ENCODE measurements at regions not wholly inside any gene's neighbourhood (a gene's known extent, or its start where the extent isn't known, plus 50 kb on each side); places are given as distances from the start of the nearest gene placed in this dataset.
"Not testable (repeated sequence)": the region's sequence is repeated elsewhere in the genome, so short reads cannot be mapped to it uniquely, and the experiment has no call there.

GRCh38 chr13:60214213-60215055 lies 50.7 kb upstream of the DIAPH3 start:
- DNase-seq, result peak; percentile 55

GRCh38 chr13:60220072-60220471 lies 56.3 kb upstream of the DIAPH3 start:
- no peak for DNase-seq

GRCh38 chr13:60221581-60221980 lies 57.9 kb upstream of the DIAPH3 start:
- DNase-seq, result no peak

- peak; percentile 30 for DNase-seq
These were observed 62.8 kb upstream of the DIAPH3 start for GRCh38 chr13:60226507-60226906.

GRCh38 chr13:60227158-60227557 lies 63.4 kb upstream of the DIAPH3 start:
- DNase-seq, result no peak

GRCh38 chr13:60229708-60230272 lies 66.1 kb upstream of the DIAPH3 start:
- DNase-seq, result peak; percentile 4

- DNase-seq, result peak; percentile 36
These were observed 66.9 kb upstream of the DIAPH3 start for GRCh38 chr13:60230593-60230992.

GRCh38 chr13:60242043-60242595 lies 78.4 kb upstream of the DIAPH3 start:
- DNase-seq, result no peak

- DNase-seq, result no peak
These were observed 80.7 kb upstream of the DIAPH3 start for GRCh38 chr13:60244381-60244780.

- DNase-seq, result not testable (repeated sequence)
These were observed 87.7 kb upstream of the DIAPH3 start for GRCh38 chr13:60251419-60251818.

GRCh38 chr13:60258349-60258748 lies 94.6 kb upstream of the DIAPH3 start:
- no peak for DNase-seq

GRCh38 chr13:60260440-60260839 lies 96.7 kb upstream of the DIAPH3 start:
- DNase-seq, result no peak

- no peak for DNase-seq
These were observed 98.0 kb upstream of the DIAPH3 start for GRCh38 chr13:60261432-60262351.

GRCh38 chr13:60265566-60265965 lies 101.8 kb upstream of the DIAPH3 start:
- DNase-seq, result no peak

- DNase-seq, result no peak
These were observed 103.9 kb upstream of the DIAPH3 start for GRCh38 chr13:60267498-60268202.

GRCh38 chr13:60268203-60268555 lies 104.5 kb upstream of the DIAPH3 start:
- DNase-seq, result no peak

- no peak for DNase-seq
These were observed 110.3 kb upstream of the DIAPH3 start for GRCh38 chr13:60273971-60274527.

GRCh38 chr13:60274655-60275054 lies 110.9 kb upstream of the DIAPH3 start:
- no peak for DNase-seq

- no peak for DNase-seq
These were observed 111.5 kb upstream of the DIAPH3 start for GRCh38 chr13:60275208-60275607.

- not testable (repeated sequence) for DNase-seq
These were observed 116.5 kb upstream of the TDRD3 start for GRCh38 chr13:60280524-60280923.

GRCh38 chr13:60282186-60282585 lies 114.8 kb upstream of the TDRD3 start:
- peak; percentile 43 for DNase-seq

GRCh38 chr13:60282708-60283107 lies 114.3 kb upstream of the TDRD3 start:
- no peak for DNase-seq
